ENCODE measurements at regions not wholly inside any gene's neighbourhood (a gene's known extent, or its start where the extent isn't known, plus 50 kb on each side); places are given as distances from the start of the nearest gene placed in this dataset.

GRCh38 chr6:80639181-80639629, 532.7 kb downstream of the BCKDHB start:
- Histone ChIP-seq H3K27ac (ENCODE audit: low read length) (peak overlapping the region; percentile 41), H3K9me3 (ENCODE audit: low read length) (no peaks in the 10 kb centered on the region), H3K4me2 (ENCODE audit: low read length) (peak overlapping the region; percentile 37), H3K9ac (ENCODE audit: low read length) (peak overlapping the region; percentile 17), H3K36me3 (ENCODE audit: insufficient read depth, low read length) (no peaks in the 10 kb centered on the region), H3K4me3 (ENCODE audit: low read length) (no peak overlapping the region), H3K9me2 (ENCODE audit: insufficient read depth, low read length) (no peaks in the 10 kb centered on the region), H3K79me2 (replicated peaks; ENCODE audit: insufficient read depth, low read length) (no peaks in the 10 kb centered on the region), H2AFZ (ENCODE audit: low read depth, low read length) (no peak overlapping the region), H3K27me3 (ENCODE audit: insufficient read depth, low read depth, low read length) (no peaks in the 10 kb centered on the region), H3F3A (ENCODE audit: insufficient read depth, low read length, poor library complexity, severe bottlenecking) (no peaks in the 10 kb centered on the region), H4K20me1 (ENCODE audit: insufficient read depth) (no peaks in the 10 kb centered on the region)
- TF ChIP-seq RAD21 (conservative IDR thresholded peaks at IDR 0.05) (no peak), EZH2 (IDR thresholded peaks at IDR 0.05; ENCODE audit: borderline replicate concordance, insufficient read depth, low read length, poor library complexity, severe bottlenecking) (no peak), CTCF (IDR thresholded peaks at IDR 0.05; ENCODE audit: poor library complexity, severe bottlenecking) (no peak), POLR2AphosphoS5 (IDR thresholded peaks at IDR 0.05) (no peak), MXI1 (conservative IDR thresholded peaks at IDR 0.05; ENCODE audit: poor library complexity, severe bottlenecking) (no peak), REST (IDR thresholded peaks at IDR 0.05; ENCODE audit: borderline replicate concordance) (no peak), TAF1 (IDR thresholded peaks at IDR 0.05; ENCODE audit: low read depth) (no peak), SMC3 (conservative IDR thresholded peaks at IDR 0.05; ENCODE audit: poor library complexity) (no peak), EP300 (conservative IDR thresholded peaks at IDR 0.05; ENCODE audit: poor library complexity, severe bottlenecking) (no peak)

GRCh38 chr6:80638213-80639055, 532.0 kb downstream of the BCKDHB start:
- peak overlapping the region; percentile 41 for H3K27ac ChIP-seq (ENCODE audit: low read length)
- H3K4me2 ChIP-seq (ENCODE audit: low read length), result peak overlapping the region; percentile 37
- no peaks in the 10 kb centered on the region for H4K20me1 ChIP-seq (ENCODE audit: insufficient read depth)
- TF ChIP-seq POLR2AphosphoS5 (IDR thresholded peaks at IDR 0.05) (peak; percentile 53), TAF1 (IDR thresholded peaks at IDR 0.05; ENCODE audit: low read depth) (no peak), EP300 (conservative IDR thresholded peaks at IDR 0.05; ENCODE audit: poor library complexity, severe bottlenecking) (peak; percentile 18)
- no peaks in the 10 kb centered on the region for H3K9me3 ChIP-seq (ENCODE audit: low read length)
- H3K9ac ChIP-seq (ENCODE audit: low read length), result peak overlapping the region; percentile 17
- H3F3A ChIP-seq (ENCODE audit: insufficient read depth, low read length, poor library complexity, severe bottlenecking), result no peaks in the 10 kb centered on the region
- H3K79me2 ChIP-seq (replicated peaks; ENCODE audit: insufficient read depth, low read length), result no peaks in the 10 kb centered on the region
- no peaks in the 10 kb centered on the region for H3K36me3 ChIP-seq (ENCODE audit: insufficient read depth, low read length)
- no peak overlapping the region for H2AFZ ChIP-seq (ENCODE audit: low read depth, low read length)
- H3K27me3 ChIP-seq (ENCODE audit: insufficient read depth, low read depth, low read length), result no peaks in the 10 kb centered on the region
- H3K4me3 ChIP-seq (ENCODE audit: low read length), result no peak overlapping the region
- no peaks in the 10 kb centered on the region for H3K9me2 ChIP-seq (ENCODE audit: insufficient read depth, low read length)
